Panc1 (cell line): ENCODE measurements at regions not wholly inside any gene's neighbourhood (a gene's known extent, or its start where the extent isn't known, plus 50 kb on each side); places are given as distances from the start of the nearest gene placed in this dataset.

Experiments used
- POLR2AphosphoS5 ChIP-seq: IDR thresholded peaks from 2 replicates; pipeline ENCODE4 v1.6.1; 2012; ENCODE audit warnings: mild to moderate bottlenecking, low read depth, low read length, moderate library complexity
- SIN3A ChIP-seq: IDR thresholded peaks from 2 replicates; pipeline ENCODE4 v1.6.1; 2012; ENCODE audit warnings: low read depth, mild to moderate bottlenecking, low read length, moderate library complexity, borderline replicate concordance; ENCODE audit not compliant: insufficient read depth
- TF ChIP-seq, protein P1 (sequence below): fragments of 450-650 bp; IDR thresholded peaks from 2 replicates; pipeline ENCODE4 v1.5.1; 2017; ENCODE audit warnings: mild to moderate bottlenecking

DNA sequence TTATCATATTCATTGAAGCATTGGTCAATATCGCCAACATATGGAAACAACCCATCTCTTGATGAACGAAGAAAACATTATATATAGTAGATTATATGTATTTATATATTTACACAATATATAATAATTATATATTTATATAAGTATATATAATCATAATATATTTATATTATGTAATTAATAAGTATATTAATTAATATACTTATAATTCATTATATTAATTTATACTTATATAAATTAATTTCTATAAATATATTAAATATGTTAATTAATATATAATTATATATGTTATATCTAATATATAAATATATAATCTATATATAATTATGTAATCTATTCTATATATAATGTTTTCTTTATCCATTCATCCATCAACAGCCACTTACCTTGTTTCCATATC lies 69.0 kb upstream of the SRD5A3 start:
- TF ChIP-seq POLR2AphosphoS5 (no peak), SIN3A (no peak)
- TF ChIP-seq, protein P1, sequence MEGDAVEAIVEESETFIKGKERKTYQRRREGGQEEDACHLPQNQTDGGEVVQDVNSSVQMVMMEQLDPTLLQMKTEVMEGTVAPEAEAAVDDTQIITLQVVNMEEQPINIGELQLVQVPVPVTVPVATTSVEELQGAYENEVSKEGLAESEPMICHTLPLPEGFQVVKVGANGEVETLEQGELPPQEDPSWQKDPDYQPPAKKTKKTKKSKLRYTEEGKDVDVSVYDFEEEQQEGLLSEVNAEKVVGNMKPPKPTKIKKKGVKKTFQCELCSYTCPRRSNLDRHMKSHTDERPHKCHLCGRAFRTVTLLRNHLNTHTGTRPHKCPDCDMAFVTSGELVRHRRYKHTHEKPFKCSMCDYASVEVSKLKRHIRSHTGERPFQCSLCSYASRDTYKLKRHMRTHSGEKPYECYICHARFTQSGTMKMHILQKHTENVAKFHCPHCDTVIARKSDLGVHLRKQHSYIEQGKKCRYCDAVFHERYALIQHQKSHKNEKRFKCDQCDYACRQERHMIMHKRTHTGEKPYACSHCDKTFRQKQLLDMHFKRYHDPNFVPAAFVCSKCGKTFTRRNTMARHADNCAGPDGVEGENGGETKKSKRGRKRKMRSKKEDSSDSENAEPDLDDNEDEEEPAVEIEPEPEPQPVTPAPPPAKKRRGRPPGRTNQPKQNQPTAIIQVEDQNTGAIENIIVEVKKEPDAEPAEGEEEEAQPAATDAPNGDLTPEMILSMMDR = no peak
